Lower leg skin (tissue), 4 donors: ENCODE measurements at regions not wholly inside any gene's neighbourhood (a gene's known extent, or its start where the extent isn't known, plus 50 kb on each side); places are given as distances from the start of the nearest gene placed in this dataset.

Experiments used
- DNase-seq, 2 donors: peaks; one replicate each; pipeline ENCODE4 v3.0.0-alpha.2; 2019; ENCODE audit warnings: low spot score in 2 of 2
- H3K4me3 ChIP-seq: fragments of 200-600 bp; sonication (generic); 2 replicates; pipeline ENCODE4 v1.5.1; 2017; ENCODE audit warnings: mild to moderate bottlenecking, low read depth; ENCODE audit not compliant: poor library complexity, severe bottlenecking
- CTCF ChIP-seq, 3 donors: fragments of 450-650 bp; IDR thresholded peaks; one replicate each; pipeline ENCODE4 v1.5.1; 2016; ENCODE audit warnings: antibody characterized with exemption in 3 of 3, mild to moderate bottlenecking in 3 of 3, moderate library complexity in 2 of 3
- POLR2A ChIP-seq, 2 donors: fragments of 450-650 bp; IDR thresholded peaks; one replicate each; pipeline ENCODE4 v1.6.1; 2016 to 2017; ENCODE audit warnings: antibody characterized with exemption in 2 of 2, mild to moderate bottlenecking in 1 of 2, moderate library complexity in 1 of 2
- WGBS, 2 donors: methylation state at CpG; one replicate each; pipeline ENCODE4 v1.1.5; 2018; 5-methylcytosine and 5-hydroxymethylcytosine counted together
- intact Hi-C: fragments of 100-400 bp; cut with DNase I; formaldehyde crosslinking; loops from one replicate; pipeline ENCODE4 v1.15.0; 2023; ENCODE audit warnings: low total_unique reads

GRCh38 chr10:33074443-33074842 lies 116.4 kb upstream of the ITGB1 start:
- no peak for DNase-seq
- 37 to 43% methylated on average over 3 of the region's 3 CpGs for WGBS, 2 donors
- intact Hi-C loops, result no loop called here
- TF ChIP-seq POLR2A (IDR thresholded peaks at IDR 0.05) (no peak), CTCF (IDR thresholded peaks at IDR 0.05) (no peak)
- H3K4me3 ChIP-seq, result no peak overlapping the region

DNA sequence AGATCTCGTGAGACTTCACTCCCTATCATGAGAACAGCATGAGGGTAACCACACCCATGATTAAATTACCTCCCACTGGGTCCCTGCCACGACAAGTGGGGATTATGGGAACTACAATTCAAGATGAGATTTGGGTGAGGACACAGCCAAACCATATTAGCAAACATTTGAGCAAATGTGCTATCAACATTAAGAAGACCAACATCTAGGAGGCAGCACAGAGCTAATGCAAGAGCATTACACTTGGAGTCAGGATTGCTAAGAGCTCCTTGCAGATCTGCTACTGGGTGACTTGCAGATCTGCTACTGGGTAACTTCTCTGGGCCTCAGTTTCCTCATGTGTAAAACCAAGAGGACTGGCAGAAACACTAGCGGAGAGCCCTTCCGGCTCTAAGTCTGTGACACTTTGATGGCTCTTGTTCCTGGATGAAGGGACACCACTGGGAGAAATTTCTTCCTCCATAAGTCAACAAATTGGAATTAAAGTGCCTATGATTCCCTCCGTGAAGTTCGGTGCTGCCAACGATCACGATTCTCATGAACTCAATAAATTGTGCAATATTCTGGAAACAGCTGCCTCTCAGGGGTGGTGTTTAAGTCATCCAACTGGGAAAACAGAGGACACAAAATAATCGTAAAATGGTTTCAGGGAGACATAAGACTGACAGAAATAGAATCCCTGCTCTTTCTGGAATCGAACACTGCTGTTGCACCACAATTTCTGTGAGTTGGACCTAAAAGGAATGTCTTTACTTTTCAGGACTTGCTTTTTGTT lies 115.8 kb upstream of the ITGB1 start:
- intact Hi-C loops, result no loop called here
- no peak overlapping the region for H3K4me3 ChIP-seq
- no peak for DNase-seq
- TF ChIP-seq CTCF (IDR thresholded peaks at IDR 0.05), result no peak
- no peak for TF ChIP-seq POLR2A (IDR thresholded peaks at IDR 0.05)
- WGBS, 2 donors, result 49 to 54% methylated on average over 10 of the region's 10 CpGs

DNA sequence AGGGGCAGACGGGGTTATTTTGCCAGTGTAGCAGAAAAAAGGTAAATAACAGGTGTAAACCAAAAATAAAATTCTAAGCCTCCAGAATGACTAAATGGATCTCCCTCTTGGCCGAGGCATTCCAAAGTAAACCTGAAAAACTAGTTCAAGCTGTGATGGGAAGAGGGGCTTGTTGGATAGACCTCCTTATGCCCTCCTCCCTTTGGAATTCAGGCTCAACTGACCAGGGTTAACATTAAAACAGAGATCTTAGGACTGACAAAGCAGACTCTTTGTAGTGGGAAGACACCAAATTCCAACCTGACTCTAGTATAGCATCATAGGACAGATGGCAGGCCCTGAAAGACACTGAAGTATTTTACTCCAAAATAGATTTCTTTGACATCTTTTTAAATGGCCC lies 113.8 kb upstream of the ITGB1 start:
- TF ChIP-seq POLR2A (IDR thresholded peaks at IDR 0.05), result no peak
- no peak for TF ChIP-seq CTCF (IDR thresholded peaks at IDR 0.05)
- WGBS, 2 donors, result 59 to 74% methylated on average over 2 of the region's 2 CpGs
- intact Hi-C loops, result no loop called here
- H3K4me3 ChIP-seq, result no peak overlapping the region
- no peak for DNase-seq

DNA sequence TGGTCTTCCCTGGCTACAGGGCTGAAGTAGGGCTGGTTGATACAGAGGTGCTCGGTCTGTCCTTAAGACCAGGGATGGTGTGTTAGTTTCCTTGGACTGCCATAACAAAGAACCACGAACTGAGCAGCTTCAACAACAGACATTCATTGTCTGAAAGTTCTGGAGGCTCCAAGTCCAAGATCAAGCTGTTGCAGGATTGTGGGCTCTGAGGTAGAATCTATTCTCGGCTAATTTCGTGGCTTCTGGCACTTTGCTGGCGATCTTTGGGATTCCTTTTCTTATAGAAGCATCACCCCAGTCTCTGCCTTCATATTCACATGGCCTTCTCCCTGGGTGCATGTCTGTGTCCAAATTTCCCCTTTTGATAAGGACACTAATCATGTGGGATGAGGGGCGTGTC lies 112.1 kb upstream of the ITGB1 start:
- TF ChIP-seq CTCF (IDR thresholded peaks at IDR 0.05) (no peak), POLR2A (IDR thresholded peaks at IDR 0.05) (no peak)
- DNase-seq, result no peak
- H3K4me3 ChIP-seq, result no peak overlapping the region
- intact Hi-C loops, result no loop called here
- 88 to 90% methylated on average over 6 of the region's 6 CpGs for WGBS, 2 donors

- TF ChIP-seq POLR2A (IDR thresholded peaks at IDR 0.05) (no peak), CTCF (IDR thresholded peaks at IDR 0.05) (no peak)
- intact Hi-C loops, result no loop called here
- 44 to 51% methylated on average over 2 of the region's 2 CpGs for WGBS, 2 donors
- no peak overlapping the region for H3K4me3 ChIP-seq
- DNase-seq, result no peak
These were observed 109.9 kb upstream of the ITGB1 start for GRCh38 chr10:33067917-33068316.

GRCh38 chr10:33067481-33067880 lies 109.5 kb upstream of the ITGB1 start:
- H3K4me3 ChIP-seq, result no peak overlapping the region
- no peak for DNase-seq
- 60 to 63% methylated on average over 2 of the region's 2 CpGs for WGBS, 2 donors
- intact Hi-C loops, result no loop called here
- TF ChIP-seq POLR2A (IDR thresholded peaks at IDR 0.05) (no peak), CTCF (IDR thresholded peaks at IDR 0.05) (no peak)
